H1 (cell line): ENCODE measurements at regions not wholly inside any gene's neighbourhood (a gene's known extent, or its start where the extent isn't known, plus 50 kb on each side); places are given as distances from the start of the nearest gene placed in this dataset.

Source experiments
- CREB1 ChIP-seq: IDR thresholded peaks from 2 replicates; pipeline ENCODE4 v1.6.1; 2012; ENCODE audit warnings: inconsistent platforms
- JUND ChIP-seq: IDR thresholded peaks from 2 replicates; pipeline ENCODE4 v1.6.1; 2011; ENCODE audit warnings: mild to moderate bottlenecking, improper control_type of control experiment, low read length
- POLR2A ChIP-seq, 2 experiments: IDR thresholded peaks; 1 replicate in 1 of 2; 2 replicates in 1 of 2; pipeline ENCODE4 v1.6.1; 2011; ENCODE audit warnings: low read depth in 2 of 2, low read length in 2 of 2, mild to moderate bottlenecking in 2 of 2; ENCODE audit errors: control extremely low read depth in 1 of 2
- POLR2AphosphoS5 ChIP-seq: IDR thresholded peaks from 2 replicates; pipeline ENCODE4 v1.6.1; 2011; ENCODE audit warnings: low read depth, low read length
- POU5F1 ChIP-seq: IDR thresholded peaks from 2 replicates; pipeline ENCODE4 v1.6.1; 2011; ENCODE audit warnings: low read depth, mild to moderate bottlenecking, low read length, moderate library complexity
- RNF2 ChIP-seq: fragments of 200-900, 300-1000 bp; sonication (generic); IDR thresholded peaks from 2 replicates; pipeline ENCODE4 v1.7.1; 2016; ENCODE audit warnings: borderline replicate concordance, low read depth, mild to moderate bottlenecking, antibody characterized with exemption, low read length; ENCODE audit not compliant: poor library complexity, severe bottlenecking; ENCODE audit errors: missing control alignments
- SP2 ChIP-seq: IDR thresholded peaks from 2 replicates; pipeline ENCODE4 v1.6.1; 2012; ENCODE audit warnings: mild to moderate bottlenecking, low read length, inconsistent platforms
- TAF1 ChIP-seq: IDR thresholded peaks from 2 replicates; pipeline ENCODE4 v1.6.1; 2011; ENCODE audit warnings: mild to moderate bottlenecking, low read depth, low read length
- TF ChIP-seq, protein P1 (sequence below), 3 experiments: IDR thresholded peaks; 1 replicate in 2 of 3; 2 replicates in 1 of 3; pipeline versions ENCODE4 v1.5.1 to v1.6.1; 2011; ENCODE audit warnings: low read length in 3 of 3, mild to moderate bottlenecking in 3 of 3, inconsistent platforms in 2 of 3, low read depth in 1 of 3, moderate library complexity in 1 of 3; ENCODE audit not compliant: insufficient read depth in 1 of 3; ENCODE audit errors: control extremely low read depth in 1 of 3
- TF ChIP-seq, protein P2 (sequence below): IDR thresholded peaks from 2 replicates; pipeline ENCODE4 v1.6.1; 2012; ENCODE audit warnings: low read length, inconsistent platforms

DNA sequence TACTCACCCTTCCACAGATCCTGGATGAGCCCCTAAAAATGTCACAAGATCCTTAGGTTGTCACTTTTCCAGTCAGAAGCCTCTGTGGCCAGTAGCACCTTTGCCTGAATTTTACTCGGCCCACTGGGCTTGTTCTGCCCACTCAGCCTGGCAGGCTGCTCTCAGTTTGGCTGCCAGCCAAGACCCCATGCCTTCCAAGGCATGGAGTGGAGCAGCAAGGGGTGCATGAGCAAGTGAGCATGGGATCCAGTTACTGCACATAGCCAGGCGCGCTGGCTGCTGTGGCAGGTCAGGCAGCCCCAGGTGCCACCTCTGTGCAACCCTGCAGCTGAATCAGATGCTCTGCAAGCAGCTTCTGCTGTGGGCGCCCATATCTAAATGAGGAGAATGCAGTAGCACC is 79.3 kb downstream of the CGGBP1 start:
- TF ChIP-seq TAF1 (no peak), POU5F1 (no peak), RNF2 (no peak), POLR2AphosphoS5 (no peak), JUND (no peak), SP2 (no peak), POLR2A (IDR thresholded peaks at IDR 0.05; ENCODE audit: control extremely low read depth in 1 of 2, low read depth in 2 of 2, low read length in 2 of 2) (no peak), CREB1 (no peak)
- TF ChIP-seq, protein P1, sequence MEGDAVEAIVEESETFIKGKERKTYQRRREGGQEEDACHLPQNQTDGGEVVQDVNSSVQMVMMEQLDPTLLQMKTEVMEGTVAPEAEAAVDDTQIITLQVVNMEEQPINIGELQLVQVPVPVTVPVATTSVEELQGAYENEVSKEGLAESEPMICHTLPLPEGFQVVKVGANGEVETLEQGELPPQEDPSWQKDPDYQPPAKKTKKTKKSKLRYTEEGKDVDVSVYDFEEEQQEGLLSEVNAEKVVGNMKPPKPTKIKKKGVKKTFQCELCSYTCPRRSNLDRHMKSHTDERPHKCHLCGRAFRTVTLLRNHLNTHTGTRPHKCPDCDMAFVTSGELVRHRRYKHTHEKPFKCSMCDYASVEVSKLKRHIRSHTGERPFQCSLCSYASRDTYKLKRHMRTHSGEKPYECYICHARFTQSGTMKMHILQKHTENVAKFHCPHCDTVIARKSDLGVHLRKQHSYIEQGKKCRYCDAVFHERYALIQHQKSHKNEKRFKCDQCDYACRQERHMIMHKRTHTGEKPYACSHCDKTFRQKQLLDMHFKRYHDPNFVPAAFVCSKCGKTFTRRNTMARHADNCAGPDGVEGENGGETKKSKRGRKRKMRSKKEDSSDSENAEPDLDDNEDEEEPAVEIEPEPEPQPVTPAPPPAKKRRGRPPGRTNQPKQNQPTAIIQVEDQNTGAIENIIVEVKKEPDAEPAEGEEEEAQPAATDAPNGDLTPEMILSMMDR (IDR thresholded peaks at IDR 0.05; ENCODE audit: control extremely low read depth in 1 of 3, insufficient read depth in 1 of 3, low read depth in 1 of 3, low read length in 3 of 3), result no peak
- TF ChIP-seq, protein P2, sequence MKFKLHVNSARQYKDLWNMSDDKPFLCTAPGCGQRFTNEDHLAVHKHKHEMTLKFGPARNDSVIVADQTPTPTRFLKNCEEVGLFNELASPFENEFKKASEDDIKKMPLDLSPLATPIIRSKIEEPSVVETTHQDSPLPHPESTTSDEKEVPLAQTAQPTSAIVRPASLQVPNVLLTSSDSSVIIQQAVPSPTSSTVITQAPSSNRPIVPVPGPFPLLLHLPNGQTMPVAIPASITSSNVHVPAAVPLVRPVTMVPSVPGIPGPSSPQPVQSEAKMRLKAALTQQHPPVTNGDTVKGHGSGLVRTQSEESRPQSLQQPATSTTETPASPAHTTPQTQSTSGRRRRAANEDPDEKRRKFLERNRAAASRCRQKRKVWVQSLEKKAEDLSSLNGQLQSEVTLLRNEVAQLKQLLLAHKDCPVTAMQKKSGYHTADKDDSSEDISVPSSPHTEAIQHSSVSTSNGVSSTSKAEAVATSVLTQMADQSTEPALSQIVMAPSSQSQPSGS, result no peak
